Spinal cord (tissue), 9 donors: ENCODE measurements at regions not wholly inside any gene's neighbourhood (a gene's known extent, or its start where the extent isn't known, plus 50 kb on each side); places are given as distances from the start of the nearest gene placed in this dataset.
"Not testable (repeated sequence)": the region's sequence is repeated elsewhere in the genome, so short reads cannot be mapped to it uniquely, and the experiment has no call there.

Experiments
- DNase-seq, 6 donors: peaks; one replicate each; pipeline versions ENCODE4 v3.0.0 to v3.0.0-alpha.2; 2013 to 2015; ENCODE audit warnings: low spot score in 6 of 6, low read depth in 4 of 6
- H3K27ac ChIP-seq: one replicate; pipeline ENCODE4 v1.5.1; 2013; ENCODE audit warnings: low read depth, low read length, control low read depth
- H3K27me3 ChIP-seq: one replicate; pipeline ENCODE4 v1.6.1; 2013; ENCODE audit warnings: low read length; ENCODE audit not compliant: control insufficient read depth, insufficient read depth
- H3K36me3 ChIP-seq: one replicate; pipeline ENCODE4 v1.6.1; 2013; ENCODE audit warnings: low read length; ENCODE audit not compliant: control insufficient read depth, insufficient read depth
- H3K4me1 ChIP-seq: one replicate; pipeline ENCODE4 v1.6.1; 2013; ENCODE audit warnings: low read length; ENCODE audit not compliant: control insufficient read depth, insufficient read depth
- H3K4me3 ChIP-seq: one replicate; pipeline ENCODE4 v1.5.1; 2013; ENCODE audit warnings: low read depth, low read length, control low read depth
- H3K9me3 ChIP-seq: one replicate; pipeline ENCODE4 v1.6.1; 2013; ENCODE audit warnings: low read length; ENCODE audit not compliant: control insufficient read depth, insufficient read depth
- WGBS: methylation state at CpG from one replicate; pipeline ENCODE4 v1.1.5; 2013; ENCODE audit warnings: missing lambda C conversion rate; ENCODE audit not compliant: insufficient coverage; 5-methylcytosine and 5-hydroxymethylcytosine counted together
- donor health status: healthy.

DNA sequence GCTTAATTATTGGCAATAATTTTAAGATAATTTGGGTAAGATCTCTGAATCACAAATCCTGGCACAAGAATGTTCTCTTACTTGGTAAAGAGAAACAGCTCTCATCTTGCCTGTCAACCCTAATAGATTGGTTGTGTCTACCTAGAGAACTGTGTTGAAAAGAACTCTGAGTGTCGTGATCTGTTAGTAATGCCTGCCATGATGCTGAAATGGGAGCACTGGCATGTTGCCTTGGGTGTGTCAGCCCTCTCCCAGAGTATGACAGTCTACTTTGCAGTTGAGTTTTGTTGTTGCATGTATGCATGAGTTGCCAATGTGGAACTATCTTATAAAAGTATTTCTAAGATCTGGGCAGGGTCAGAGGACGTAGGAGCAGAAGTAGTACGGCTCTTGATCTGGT lies 221.4 kb downstream of the MAF start:
- no peaks in the 10 kb centered on the region for H3K36me3 ChIP-seq
- WGBS, result 67% methylated on average over 1 of the region's 3 CpGs
- H3K4me3 ChIP-seq, result no peak overlapping the region
- H3K9me3 ChIP-seq, result no peaks in the 10 kb centered on the region
- H3K27me3 ChIP-seq, result no peaks in the 10 kb centered on the region
- no peak overlapping the region for H3K27ac ChIP-seq
- DNase-seq, result no peak
- H3K4me1 ChIP-seq, result peaks cover 4% of the 10 kb centered on the region

DNA sequence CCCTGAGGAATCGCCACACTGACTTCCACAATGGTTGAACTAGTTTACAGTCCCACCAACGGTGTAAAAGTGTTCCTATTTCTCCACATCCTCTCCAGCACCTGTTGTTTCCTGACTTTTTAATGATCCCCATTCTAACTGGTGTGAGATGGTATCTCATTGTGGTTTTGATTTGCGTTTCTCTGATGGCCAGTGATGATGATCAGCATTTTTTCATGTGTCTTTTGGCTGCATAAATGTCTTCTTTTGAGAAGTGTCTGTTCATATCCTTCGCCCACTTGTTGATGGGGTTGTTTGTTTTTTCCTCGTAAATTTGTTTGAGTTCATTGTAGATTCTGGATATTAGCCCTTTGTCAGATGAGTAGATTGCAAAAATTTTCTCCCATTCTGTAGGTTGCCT lies 223.5 kb downstream of the MAF start:
- H3K27ac ChIP-seq, H3K4me3 ChIP-seq, H3K4me1 ChIP-seq, H3K36me3 ChIP-seq, H3K27me3 ChIP-seq, H3K9me3 ChIP-seq, DNase-seq: not testable (repeated sequence)
- no CpG with 5 or more reads among the region's 5 CpGs for WGBS

- H3K4me1 ChIP-seq, result no peaks in the 10 kb centered on the region
- no peak overlapping the region for H3K27ac ChIP-seq
- no peak overlapping the region for H3K4me3 ChIP-seq
- no peaks in the 10 kb centered on the region for H3K36me3 ChIP-seq
- H3K9me3 ChIP-seq, result no peaks in the 10 kb centered on the region
- no peaks in the 10 kb centered on the region for H3K27me3 ChIP-seq
- no peak for DNase-seq
Measured at GRCh38 chr16:79375351-79375750, 225.2 kb downstream of the MAF start.

DNA sequence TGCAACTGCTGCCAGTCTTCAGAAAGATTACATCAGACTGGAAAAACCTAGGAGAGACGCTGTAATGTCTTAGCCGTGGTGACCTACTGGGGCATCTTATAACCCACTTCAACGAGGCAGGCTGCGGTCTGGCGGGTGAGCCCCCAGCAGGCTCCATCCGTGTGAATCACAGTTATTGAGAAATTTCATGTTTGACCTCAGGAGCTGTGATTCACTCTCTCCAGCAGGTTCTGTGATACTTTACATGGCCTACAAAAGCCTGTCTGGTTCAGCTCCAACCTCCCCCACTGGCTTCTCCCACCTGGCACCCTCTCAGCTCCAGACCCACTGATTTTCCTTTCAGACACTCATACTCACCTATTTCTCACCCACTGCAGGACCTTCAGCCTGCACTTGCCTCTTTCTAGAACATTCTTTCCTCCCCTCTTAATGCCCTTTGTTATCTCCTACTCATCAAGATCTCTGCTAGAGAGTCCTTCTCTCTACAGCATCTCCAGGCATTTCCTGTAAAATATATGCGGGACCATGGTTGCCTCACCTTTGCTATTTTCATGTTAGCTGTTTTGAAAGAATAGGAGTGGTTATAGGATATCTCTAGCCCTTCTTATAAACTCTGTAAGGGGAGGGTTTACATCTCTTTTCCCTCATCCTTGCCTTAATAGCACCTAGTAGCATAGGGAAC lies 227.9 kb downstream of the MAF start:
- WGBS, result 77% methylated on average over 6 of the region's 7 CpGs

DNA sequence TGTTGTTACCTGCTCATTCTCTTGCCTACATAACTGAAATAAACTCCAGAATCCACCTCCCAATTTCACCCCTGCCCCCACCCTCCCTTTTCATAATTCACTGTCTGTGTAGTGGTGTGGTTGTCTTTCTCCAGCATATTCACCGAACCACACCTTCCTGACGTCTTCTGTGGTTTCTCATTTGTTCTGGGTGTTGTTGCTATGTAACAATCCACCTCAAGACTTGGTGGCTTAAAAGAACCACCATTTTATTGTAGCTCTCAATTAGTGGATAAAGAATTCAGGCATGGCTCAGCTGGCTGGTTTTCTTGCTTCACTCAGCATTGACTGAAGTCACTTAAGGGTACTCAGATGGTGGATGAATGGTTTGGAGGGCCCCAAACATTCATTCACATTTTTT lies 229.8 kb downstream of the MAF start:
- Histone ChIP-seq H3K36me3 (no peaks in the 10 kb centered on the region), H3K4me1 (no peaks in the 10 kb centered on the region), H3K9me3 (no peaks in the 10 kb centered on the region), H3K4me3 (no peak overlapping the region), H3K27me3 (no peaks in the 10 kb centered on the region), H3K27ac (no peak overlapping the region)
- no CpG with 5 or more reads among the region's 2 CpGs for WGBS
- DNase-seq, result no peak

More for the DNA sequence above, 227.9 kb downstream of the MAF start:
- Histone ChIP-seq H3K27me3 (no peaks in the 10 kb centered on the region), H3K9me3 (no peaks in the 10 kb centered on the region), H3K4me3 (no peak overlapping the region), H3K36me3 (no peaks in the 10 kb centered on the region), H3K27ac (no peak overlapping the region), H3K4me1 (no peaks in the 10 kb centered on the region)
- no peak for DNase-seq

GRCh38 chr16:79369796-79370195 lies 230.7 kb downstream of the MAF start:
- no peak for DNase-seq
- 100% methylated on average over 1 of the region's 3 CpGs for WGBS
- H3K27me3 ChIP-seq, result no peaks in the 10 kb centered on the region
- H3K27ac ChIP-seq, result no peak overlapping the region
- no peaks in the 10 kb centered on the region for H3K4me1 ChIP-seq
- H3K36me3 ChIP-seq, result no peaks in the 10 kb centered on the region
- H3K9me3 ChIP-seq, result no peaks in the 10 kb centered on the region
- no peak overlapping the region for H3K4me3 ChIP-seq

GRCh38 chr16:79367822-79368221 lies 232.7 kb downstream of the MAF start:
- no peak for DNase-seq
- Histone ChIP-seq H3K9me3 (no peaks in the 10 kb centered on the region), H3K4me1 (no peaks in the 10 kb centered on the region), H3K36me3 (no peaks in the 10 kb centered on the region), H3K4me3 (no peak overlapping the region), H3K27ac (no peak overlapping the region), H3K27me3 (no peaks in the 10 kb centered on the region)
- WGBS, result 82% methylated on average over 5 of the region's 5 CpGs

DNA sequence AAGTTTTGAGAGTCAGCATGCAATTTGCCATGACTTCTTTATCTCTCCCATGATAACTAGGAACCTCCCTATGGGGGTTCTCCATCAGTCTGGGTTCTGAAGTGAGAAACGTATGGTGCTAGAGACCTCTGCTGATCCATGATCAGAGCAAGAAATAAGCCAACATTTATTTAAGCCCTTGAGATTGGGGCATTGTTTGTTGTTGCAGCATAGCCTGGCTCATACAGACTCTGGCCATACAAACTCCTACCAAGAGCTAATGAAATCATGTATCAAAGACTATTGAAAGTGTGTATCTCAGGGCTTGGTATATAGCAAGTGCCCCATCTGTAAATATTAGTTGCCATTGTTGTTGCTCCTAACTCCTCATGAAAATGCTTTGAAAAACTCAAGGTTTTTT lies 233.9 kb downstream of the MAF start:
- Histone ChIP-seq H3K27ac (no peak overlapping the region), H3K9me3 (no peaks in the 10 kb centered on the region), H3K4me1 (no peaks in the 10 kb centered on the region), H3K4me3 (no peak overlapping the region), H3K36me3 (no peaks in the 10 kb centered on the region), H3K27me3 (no peaks in the 10 kb centered on the region)
- DNase-seq, result no peak
- no CpG with 5 or more reads among the region's 1 CpG for WGBS

GRCh38 chr16:79365702-79366101 lies 234.8 kb downstream of the MAF start:
- WGBS, result no CpG with 5 or more reads among the region's 4 CpGs
- H3K36me3 ChIP-seq, result no peaks in the 10 kb centered on the region
- DNase-seq, result no peak

DNA sequence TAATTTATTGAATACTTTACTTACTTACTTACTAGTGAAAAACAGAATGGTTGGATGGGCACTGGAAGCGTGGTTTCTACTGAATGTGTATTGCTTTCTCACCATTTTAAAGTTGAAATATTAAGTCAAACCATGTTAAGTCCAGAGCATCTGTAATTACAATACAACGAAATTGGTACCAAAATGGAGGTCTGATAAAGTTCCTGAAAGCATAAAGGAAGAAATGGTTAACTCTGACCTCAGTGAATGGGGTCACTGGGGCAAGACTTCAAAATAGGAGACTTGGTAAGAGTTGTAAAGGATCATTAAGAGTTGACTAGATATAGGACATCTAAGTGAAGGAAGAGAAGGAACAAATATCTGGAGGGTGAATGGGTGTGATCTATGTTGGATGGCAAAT lies 237.1 kb downstream of the MAF start:
- no peak for DNase-seq
- H3K4me3 ChIP-seq, result no peak overlapping the region
- WGBS, result 75% methylated on average over 1 of the region's 2 CpGs
- no peaks in the 10 kb centered on the region for H3K27me3 ChIP-seq
- H3K4me1 ChIP-seq, result no peaks in the 10 kb centered on the region
- no peaks in the 10 kb centered on the region for H3K9me3 ChIP-seq
- H3K27ac ChIP-seq, result no peak overlapping the region
- H3K36me3 ChIP-seq, result no peaks in the 10 kb centered on the region

More at GRCh38 chr16:79365702-79366101, 234.8 kb downstream of the MAF start:
- H3K4me1 ChIP-seq, result no peaks in the 10 kb centered on the region
- no peak overlapping the region for H3K27ac ChIP-seq
- no peaks in the 10 kb centered on the region for H3K9me3 ChIP-seq
- no peak overlapping the region for H3K4me3 ChIP-seq
- no peaks in the 10 kb centered on the region for H3K27me3 ChIP-seq
